NCI-H69 (cell line): ENCODE measurements at regions not wholly inside any gene's neighbourhood (a gene's known extent, or its start where the extent isn't known, plus 50 kb on each side); places are given as distances from the start of the nearest gene placed in this dataset.
"Not testable (repeated sequence)": the region's sequence is repeated elsewhere in the genome, so short reads cannot be mapped to it uniquely, and the experiment has no call there.

ENCODE experiments used
- DNase-seq: peaks from one replicate; lab custom pipeline; 2025; lab: John Stamatoyannopoulos, UW

GRCh38 chrX:117487421-117487820, 629.2 kb downstream of the KLHL13 start:
- DNase-seq = no peak

GRCh38 chrX:117483950-117484349, 632.7 kb downstream of the KLHL13 start:
- DNase-seq = no peak

GRCh38 chrX:117458243-117458968, 658.2 kb downstream of the KLHL13 start:
- DNase-seq = no peak

- no peak for DNase-seq
Measured at GRCh38 chrX:117455787-117456186, 660.8 kb downstream of the KLHL13 start.

GRCh38 chrX:117429501-117429900, 687.1 kb downstream of the KLHL13 start:
- DNase-seq = no peak

- no peak for DNase-seq
Measured at GRCh38 chrX:117407449-117408150, 709.0 kb downstream of the KLHL13 start.

- no peak for DNase-seq
Measured at GRCh38 chrX:117400839-117401238, 715.8 kb downstream of the KLHL13 start.

- DNase-seq = no peak
Measured at GRCh38 chrX:117400005-117400404, 716.6 kb downstream of the KLHL13 start.

GRCh38 chrX:117397844-117398243, 718.8 kb downstream of the KLHL13 start:
- no peak for DNase-seq

- not testable (repeated sequence) for DNase-seq
Measured at GRCh38 chrX:117394506-117395070, 722.0 kb downstream of the KLHL13 start.

GRCh38 chrX:117392360-117392759, 724.2 kb downstream of the KLHL13 start:
- not testable (repeated sequence) for DNase-seq

GRCh38 chrX:117376460-117376859, 740.1 kb downstream of the KLHL13 start:
- no peak for DNase-seq

GRCh38 chrX:117335209-117335608, 781.4 kb downstream of the KLHL13 start:
- no peak for DNase-seq

- no peak for DNase-seq
Measured at GRCh38 chrX:117327373-117327772, 789.2 kb downstream of the KLHL13 start.

- no peak for DNase-seq
Measured at GRCh38 chrX:117325706-117326105, 790.9 kb downstream of the KLHL13 start.

GRCh38 chrX:117305168-117305766, 811.3 kb downstream of the KLHL13 start:
- DNase-seq = no peak

GRCh38 chrX:117301086-117301485, 815.5 kb downstream of the KLHL13 start:
- no peak for DNase-seq

GRCh38 chrX:117291760-117292159, 824.9 kb downstream of the KLHL13 start:
- DNase-seq = no peak

- DNase-seq = no peak
Measured at GRCh38 chrX:117274965-117275364, 812.2 kb upstream of the CT83 start.
